Fibroblast of skin of back (primary cell): ENCODE measurements at regions not wholly inside any gene's neighbourhood (a gene's known extent, or its start where the extent isn't known, plus 50 kb on each side); places are given as distances from the start of the nearest gene placed in this dataset.

Source experiments
- DNase-seq: peaks from one replicate; pipeline ENCODE4 v3.0.0-alpha.2; 2013

- peak; percentile 98 for DNase-seq
Observed at GRCh38 chr4:56757821-56758411, 63.6 kb downstream of the SPINK2 start.

- DNase-seq, result peak; percentile 93
Observed at GRCh38 chr4:56757261-56757746, 64.2 kb downstream of the SPINK2 start.

- peak; percentile 47 for DNase-seq
Observed at GRCh38 chr4:56755901-56756300, 65.6 kb downstream of the SPINK2 start.

GRCh38 chr4:56752985-56753384 lies 68.5 kb downstream of the SPINK2 start:
- no peak for DNase-seq

GRCh38 chr4:56750231-56750630 lies 69.1 kb upstream of the HOPX start:
- no peak for DNase-seq

- no peak for DNase-seq
Observed at GRCh38 chr4:56748271-56748670, 67.2 kb upstream of the HOPX start.

- DNase-seq, result no peak
Observed at GRCh38 chr4:56746639-56747038, 65.5 kb upstream of the HOPX start.

- DNase-seq, result no peak
Observed at GRCh38 chr4:56745042-56745441, 63.9 kb upstream of the HOPX start.

- DNase-seq, result no peak
Observed at GRCh38 chr4:56744030-56744429, 62.9 kb upstream of the HOPX start.

- DNase-seq, result no peak
Observed at GRCh38 chr4:56743550-56743949, 62.5 kb upstream of the HOPX start.

GRCh38 chr4:56742080-56742871 lies 61.2 kb upstream of the HOPX start:
- peak; percentile 86 for DNase-seq

GRCh38 chr4:56741595-56741994 lies 60.5 kb upstream of the HOPX start:
- no peak for DNase-seq

- DNase-seq, result peak; percentile 32
Observed at GRCh38 chr4:56739066-56739777, 58.1 kb upstream of the HOPX start.

GRCh38 chr4:56737666-56738065 lies 56.6 kb upstream of the HOPX start:
- no peak for DNase-seq

GRCh38 chr4:56733352-56733751 lies 52.3 kb upstream of the HOPX start:
- no peak for DNase-seq

GRCh38 chr4:56732301-56732700 lies 51.2 kb upstream of the HOPX start:
- DNase-seq, result peak; percentile 12

GRCh38 chr4:56731857-56732256 lies 50.8 kb upstream of the HOPX start:
- no peak for DNase-seq
